Stimulated activated CD4-positive, alpha-beta T cell treated with anti-CD3 and anti-CD28 coated beads, Interleukin-4, amount 100 ng/mL, for 1 hour (primary cell): ENCODE measurements at regions not wholly inside any gene's neighbourhood (a gene's known extent, or its start where the extent isn't known, plus 50 kb on each side); places are given as distances from the start of the nearest gene placed in this dataset.
"Not testable (repeated sequence)": the region's sequence is repeated elsewhere in the genome, so short reads cannot be mapped to it uniquely, and the experiment has no call there.

Experiments
- DNase-seq: peaks from one replicate; pipeline ENCODE4 v3.0.0-alpha.2; 2020

- DNase-seq = no peak
Observed at GRCh38 chr20:57813509-57814269, 103.9 kb upstream of the PMEPA1 start.

- DNase-seq = not testable (repeated sequence)
Observed at GRCh38 chr20:57812632-57813031, 102.8 kb upstream of the PMEPA1 start.

- no peak for DNase-seq
Observed at GRCh38 chr20:57811374-57812020, 101.7 kb upstream of the PMEPA1 start.

- DNase-seq = no peak
Observed at GRCh38 chr20:57810511-57811373, 100.9 kb upstream of the PMEPA1 start.

- no peak for DNase-seq
Observed at GRCh38 chr20:57809661-57810172, 99.9 kb upstream of the PMEPA1 start.

- DNase-seq = no peak
Observed at GRCh38 chr20:57809149-57809548, 99.3 kb upstream of the PMEPA1 start.

- no peak for DNase-seq
Observed at GRCh38 chr20:57808264-57809070, 98.7 kb upstream of the PMEPA1 start.

GRCh38 chr20:57807401-57808263, 97.8 kb upstream of the PMEPA1 start:
- no peak for DNase-seq

- no peak for DNase-seq
Observed at GRCh38 chr20:57806975-57807374, 97.2 kb upstream of the PMEPA1 start.

- DNase-seq = no peak
Observed at GRCh38 chr20:57806476-57806875, 96.7 kb upstream of the PMEPA1 start.

GRCh38 chr20:57805747-57806146, 95.9 kb upstream of the PMEPA1 start:
- DNase-seq = no peak

GRCh38 chr20:57804470-57805250, 94.8 kb upstream of the PMEPA1 start:
- DNase-seq = no peak

GRCh38 chr20:57803508-57804005, 93.7 kb upstream of the PMEPA1 start:
- no peak for DNase-seq

- no peak for DNase-seq
Observed at GRCh38 chr20:57802765-57803507, 93.1 kb upstream of the PMEPA1 start.

- DNase-seq = no peak
Observed at GRCh38 chr20:57801581-57801980, 91.8 kb upstream of the PMEPA1 start.

- no peak for DNase-seq
Observed at GRCh38 chr20:57800791-57801430, 91.1 kb upstream of the PMEPA1 start.

GRCh38 chr20:57797401-57797800, 87.6 kb upstream of the PMEPA1 start:
- no peak for DNase-seq

GRCh38 chr20:57795977-57796560, 86.3 kb upstream of the PMEPA1 start:
- no peak for DNase-seq

- no peak for DNase-seq
Observed at GRCh38 chr20:57795342-57795697, 85.5 kb upstream of the PMEPA1 start.
